ENCODE measurements at regions not wholly inside any gene's neighbourhood (a gene's known extent, or its start where the extent isn't known, plus 50 kb on each side); places are given as distances from the start of the nearest gene placed in this dataset.

DNA sequence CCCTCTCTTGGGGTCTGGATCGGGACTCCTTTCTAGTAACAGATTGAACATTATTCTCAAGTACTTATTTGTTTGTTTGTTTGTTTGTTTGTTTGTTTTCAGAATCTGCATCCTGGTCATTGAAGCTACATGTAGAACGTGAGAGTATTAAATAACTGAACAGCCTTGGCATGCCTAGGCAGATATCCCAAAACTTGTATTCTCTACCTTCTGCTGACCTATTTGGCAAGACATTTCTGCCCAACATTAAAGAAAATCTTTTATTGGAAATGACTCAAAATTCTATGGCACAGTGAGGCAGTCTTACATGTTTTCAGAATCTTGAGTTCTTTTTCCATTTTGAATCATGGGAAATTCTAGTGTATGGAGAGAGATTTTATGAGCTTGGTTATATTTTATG is 165.1 kb upstream of the CNOT2 start:
- Histone ChIP-seq H3K9me2 (ENCODE audit: low read depth, low read length) (no peaks in the 10 kb centered on the region), H3K9ac (ENCODE audit: low read length) (no peak overlapping the region), H3K4me3 (ENCODE audit: low read depth, low read length, poor library complexity, severe bottlenecking) (no peak overlapping the region), H2AFZ (ENCODE audit: low read length) (no peak overlapping the region), H3K36me3 (ENCODE audit: insufficient read depth, low read length) (no peaks in the 10 kb centered on the region), H4K20me1 (ENCODE audit: insufficient read depth, low read length) (no peaks in the 10 kb centered on the region), H3K79me2 (ENCODE audit: insufficient read depth, low read length) (no peaks in the 10 kb centered on the region), H3K27me3 (ENCODE audit: insufficient read depth, low read length) (no peaks in the 10 kb centered on the region), H3F3A (ENCODE audit: insufficient read depth, low read length) (no peaks in the 10 kb centered on the region), H3K4me2 (ENCODE audit: low read length) (no peak overlapping the region), H3K4me1 (ENCODE audit: insufficient read depth, low read length, severe bottlenecking) (peaks cover 17% of the 10 kb centered on the region), H3K27ac (ENCODE audit: low read depth, low read length, poor library complexity, severe bottlenecking) (no peak overlapping the region), H3K9me3 (ENCODE audit: low read length) (no peaks in the 10 kb centered on the region)
- TF ChIP-seq EZH2 (IDR thresholded peaks at IDR 0.05; ENCODE audit: borderline replicate concordance, low read length) = no peak
- TF ChIP-seq, protein P1, sequence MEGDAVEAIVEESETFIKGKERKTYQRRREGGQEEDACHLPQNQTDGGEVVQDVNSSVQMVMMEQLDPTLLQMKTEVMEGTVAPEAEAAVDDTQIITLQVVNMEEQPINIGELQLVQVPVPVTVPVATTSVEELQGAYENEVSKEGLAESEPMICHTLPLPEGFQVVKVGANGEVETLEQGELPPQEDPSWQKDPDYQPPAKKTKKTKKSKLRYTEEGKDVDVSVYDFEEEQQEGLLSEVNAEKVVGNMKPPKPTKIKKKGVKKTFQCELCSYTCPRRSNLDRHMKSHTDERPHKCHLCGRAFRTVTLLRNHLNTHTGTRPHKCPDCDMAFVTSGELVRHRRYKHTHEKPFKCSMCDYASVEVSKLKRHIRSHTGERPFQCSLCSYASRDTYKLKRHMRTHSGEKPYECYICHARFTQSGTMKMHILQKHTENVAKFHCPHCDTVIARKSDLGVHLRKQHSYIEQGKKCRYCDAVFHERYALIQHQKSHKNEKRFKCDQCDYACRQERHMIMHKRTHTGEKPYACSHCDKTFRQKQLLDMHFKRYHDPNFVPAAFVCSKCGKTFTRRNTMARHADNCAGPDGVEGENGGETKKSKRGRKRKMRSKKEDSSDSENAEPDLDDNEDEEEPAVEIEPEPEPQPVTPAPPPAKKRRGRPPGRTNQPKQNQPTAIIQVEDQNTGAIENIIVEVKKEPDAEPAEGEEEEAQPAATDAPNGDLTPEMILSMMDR (IDR thresholded peaks at IDR 0.05; ENCODE audit: low read length) = no peak

DNA sequence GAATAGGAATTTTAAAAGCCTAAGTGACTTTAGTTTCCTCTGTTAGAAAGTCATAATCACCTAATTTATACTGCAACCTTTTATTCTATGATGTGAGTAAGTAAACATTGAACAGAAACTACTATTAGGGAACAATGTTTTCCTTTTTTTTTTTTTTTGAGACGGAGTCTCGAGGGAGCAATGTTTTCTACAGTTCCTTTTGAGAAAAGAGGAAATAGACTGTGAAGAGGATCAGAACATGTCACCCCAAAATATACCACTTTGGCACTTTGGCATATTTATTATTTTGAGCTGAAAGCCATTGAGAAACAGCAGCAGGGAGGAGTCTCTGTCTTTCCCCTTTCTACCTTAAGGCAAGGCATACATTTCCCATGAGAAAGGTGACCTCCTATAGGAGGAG is 162.7 kb upstream of the CNOT2 start:
- Histone ChIP-seq H3K4me1 (ENCODE audit: insufficient read depth, low read length, severe bottlenecking) (peaks cover 10% of the 10 kb centered on the region), H3K9me2 (ENCODE audit: low read depth, low read length) (no peaks in the 10 kb centered on the region), H2AFZ (ENCODE audit: low read length) (no peak overlapping the region), H4K20me1 (ENCODE audit: insufficient read depth, low read length) (no peaks in the 10 kb centered on the region), H3K36me3 (ENCODE audit: insufficient read depth, low read length) (no peaks in the 10 kb centered on the region), H3K4me2 (ENCODE audit: low read length) (peak overlapping the region; percentile 6; the same call in 1 of the 2 replicates), H3K79me2 (ENCODE audit: insufficient read depth, low read length) (no peaks in the 10 kb centered on the region), H3K27me3 (ENCODE audit: insufficient read depth, low read length) (no peaks in the 10 kb centered on the region), H3K9me3 (ENCODE audit: low read length) (no peaks in the 10 kb centered on the region), H3K27ac (ENCODE audit: low read depth, low read length, poor library complexity, severe bottlenecking) (no peak overlapping the region), H3K9ac (ENCODE audit: low read length) (no peak overlapping the region), H3F3A (ENCODE audit: insufficient read depth, low read length) (no peaks in the 10 kb centered on the region), H3K4me3 (ENCODE audit: low read depth, low read length, poor library complexity, severe bottlenecking) (no peak overlapping the region)
- TF ChIP-seq, protein P1 (IDR thresholded peaks at IDR 0.05; ENCODE audit: low read length) = no peak
- no peak for TF ChIP-seq EZH2 (IDR thresholded peaks at IDR 0.05; ENCODE audit: borderline replicate concordance, low read length)

DNA sequence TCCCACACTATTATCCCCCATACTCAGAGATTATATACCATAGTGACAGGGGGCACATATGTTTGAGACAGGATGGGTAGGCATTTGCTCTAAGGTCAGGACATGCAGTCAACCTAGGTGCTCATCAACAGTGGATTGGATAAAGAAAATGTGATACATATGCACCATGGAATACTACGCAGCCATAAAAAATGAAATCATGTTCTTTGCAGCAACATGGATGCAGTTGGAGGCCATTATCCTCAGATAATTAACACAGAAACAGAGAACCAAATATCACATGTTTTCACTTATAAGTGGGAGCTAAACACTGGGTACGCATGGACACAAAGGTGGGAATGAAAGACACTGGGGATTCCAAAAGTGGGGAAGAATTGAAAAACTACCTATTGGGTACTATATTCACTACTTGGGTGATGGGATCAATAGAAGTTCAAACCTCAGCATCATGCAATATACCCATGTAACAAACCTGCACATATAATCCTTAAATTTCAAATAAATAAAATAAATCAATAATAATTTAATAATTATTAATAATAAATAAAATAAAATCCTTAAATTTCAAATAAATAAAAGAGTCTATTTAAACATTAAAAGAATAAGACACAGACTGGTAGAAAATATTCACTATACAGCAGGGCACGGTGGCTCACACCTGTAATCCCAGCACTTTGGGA is 160.1 kb upstream of the CNOT2 start:
- Histone ChIP-seq H3K9ac (ENCODE audit: low read length) (no peak overlapping the region), H3K4me3 (ENCODE audit: low read depth, low read length, poor library complexity, severe bottlenecking) (no peak overlapping the region), H3K36me3 (ENCODE audit: insufficient read depth, low read length) (no peaks in the 10 kb centered on the region), H3K4me1 (ENCODE audit: insufficient read depth, low read length, severe bottlenecking) (peaks cover 10% of the 10 kb centered on the region), H3K9me3 (ENCODE audit: low read length) (no peaks in the 10 kb centered on the region), H3K79me2 (ENCODE audit: insufficient read depth, low read length) (no peaks in the 10 kb centered on the region), H3K4me2 (ENCODE audit: low read length) (no peak overlapping the region), H3K9me2 (ENCODE audit: low read depth, low read length) (no peaks in the 10 kb centered on the region), H3F3A (ENCODE audit: insufficient read depth, low read length) (no peaks in the 10 kb centered on the region), H2AFZ (ENCODE audit: low read length) (no peak overlapping the region), H4K20me1 (ENCODE audit: insufficient read depth, low read length) (no peaks in the 10 kb centered on the region), H3K27ac (ENCODE audit: low read depth, low read length, poor library complexity, severe bottlenecking) (no peak overlapping the region), H3K27me3 (ENCODE audit: insufficient read depth, low read length) (no peaks in the 10 kb centered on the region)
- TF ChIP-seq EZH2 (IDR thresholded peaks at IDR 0.05; ENCODE audit: borderline replicate concordance, low read length) = no peak
- TF ChIP-seq, protein P1 (IDR thresholded peaks at IDR 0.05; ENCODE audit: low read length) = no peak

Measured in OCI-LY1 (cell line).